ENCODE measurements at regions not wholly inside any gene's neighbourhood (a gene's known extent, or its start where the extent isn't known, plus 50 kb on each side); places are given as distances from the start of the nearest gene placed in this dataset.

- TF ChIP-seq HMGXB4 (CRISPR knock-in tag; IDR thresholded peaks at IDR 0.05; ENCODE audit: borderline replicate concordance) = no peak
These were observed 157.5 kb upstream of the ZNF536 start (continued) for GRCh38 chr19:30214651-30215051.

- Histone ChIP-seq H3K4me1 (no peaks in the 10 kb centered on the region), H3K4me3 (no peak overlapping the region), H3K9me3 (no peaks in the 10 kb centered on the region), H3K4me2 (no peak overlapping the region), H3K27ac (no peak overlapping the region)
- no peak for ATAC-seq
- DNase-seq (ENCODE audit: low read depth in 1 of 2, low spot score in 1 of 2) = no peak
- ChIA-PET POLR2A (no interaction called here), CTCF (interaction anchor here (1.7 to 2.4 kb wide), 2 partner anchors 8 to 11 kb away, joined by 8 read pairs; no protein-coding TSS in a partner anchor)
- FAIRE-seq = peak; percentile 43
- 17% methylated on average over 3 of the region's 3 CpGs for WGBS (ENCODE audit: missing lambda C conversion rate)
- peak; percentile 11 for TF ChIP-seq ZFP36 (IDR thresholded peaks at IDR 0.05; ENCODE audit: borderline replicate concordance, partially characterized antibody)
- no peak for TF ChIP-seq KDM1A (IDR thresholded peaks at IDR 0.05; ENCODE audit: low read depth)
These were observed 156.9 kb upstream of the ZNF536 start for GRCh38 chr19:30215248-30215647.

GRCh38 chr19:30216453-30216852 lies 155.7 kb upstream of the ZNF536 start:
- ATAC-seq = no peak
- no peak overlapping the region for H3K27ac ChIP-seq
- DNase-seq (ENCODE audit: low read depth in 1 of 2, low spot score in 1 of 2) = no peak
- TF ChIP-seq NR3C1 (IDR thresholded peaks at IDR 0.05) (no peak), HOXB13 (CRISPR knock-in tag; IDR thresholded peaks at IDR 0.05; ENCODE audit: low read depth) (no peak), BHLHE40 (IDR thresholded peaks at IDR 0.05; ENCODE audit: low read depth, low read length) (no peak), MAZ (IDR thresholded peaks at IDR 0.05; ENCODE audit: borderline replicate concordance, low read depth, low read length) (no peak), EHMT2 (IDR thresholded peaks at IDR 0.05; ENCODE audit: low read depth) (no peak), RFX5 (IDR thresholded peaks at IDR 0.05) (no peak), HDAC2 (IDR thresholded peaks at IDR 0.05) (no peak), SREBF2 (IDR thresholded peaks at IDR 0.05) (no peak), CBX2 (IDR thresholded peaks at IDR 0.05; ENCODE audit: borderline replicate concordance, low read depth) (no peak), NFE2L2 (conservative IDR thresholded peaks at IDR 0.05; ENCODE audit: low read length) (no peak), EHF (CRISPR knock-in tag; IDR thresholded peaks at IDR 0.05) (no peak), JUN (IDR thresholded peaks at IDR 0.05) (no peak), FOXS1 (CRISPR knock-in tag; IDR thresholded peaks at IDR 0.05) (no peak), ZC3H11A (IDR thresholded peaks at IDR 0.05) (no peak), SMC3 (IDR thresholded peaks at IDR 0.05) (no peak), HOXB5 (CRISPR knock-in tag; IDR thresholded peaks at IDR 0.05) (no peak)
- TF ChIP-seq, protein P1, sequence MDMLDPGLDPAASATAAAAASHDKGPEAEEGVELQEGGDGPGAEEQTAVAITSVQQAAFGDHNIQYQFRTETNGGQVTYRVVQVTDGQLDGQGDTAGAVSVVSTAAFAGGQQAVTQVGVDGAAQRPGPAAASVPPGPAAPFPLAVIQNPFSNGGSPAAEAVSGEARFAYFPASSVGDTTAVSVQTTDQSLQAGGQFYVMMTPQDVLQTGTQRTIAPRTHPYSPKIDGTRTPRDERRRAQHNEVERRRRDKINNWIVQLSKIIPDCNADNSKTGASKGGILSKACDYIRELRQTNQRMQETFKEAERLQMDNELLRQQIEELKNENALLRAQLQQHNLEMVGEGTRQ (IDR thresholded peaks at IDR 0.05) = no peak
- TF ChIP-seq, protein P2, sequence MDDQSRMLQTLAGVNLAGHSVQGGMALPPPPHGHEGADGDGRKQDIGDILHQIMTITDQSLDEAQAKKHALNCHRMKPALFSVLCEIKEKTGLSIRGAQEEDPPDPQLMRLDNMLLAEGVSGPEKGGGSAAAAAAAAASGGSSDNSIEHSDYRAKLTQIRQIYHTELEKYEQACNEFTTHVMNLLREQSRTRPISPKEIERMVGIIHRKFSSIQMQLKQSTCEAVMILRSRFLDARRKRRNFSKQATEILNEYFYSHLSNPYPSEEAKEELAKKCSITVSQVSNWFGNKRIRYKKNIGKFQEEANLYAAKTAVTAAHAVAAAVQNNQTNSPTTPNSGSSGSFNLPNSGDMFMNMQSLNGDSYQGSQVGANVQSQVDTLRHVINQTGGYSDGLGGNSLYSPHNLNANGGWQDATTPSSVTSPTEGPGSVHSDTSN (IDR thresholded peaks at IDR 0.05) = no peak
- TF ChIP-seq, protein P3, sequence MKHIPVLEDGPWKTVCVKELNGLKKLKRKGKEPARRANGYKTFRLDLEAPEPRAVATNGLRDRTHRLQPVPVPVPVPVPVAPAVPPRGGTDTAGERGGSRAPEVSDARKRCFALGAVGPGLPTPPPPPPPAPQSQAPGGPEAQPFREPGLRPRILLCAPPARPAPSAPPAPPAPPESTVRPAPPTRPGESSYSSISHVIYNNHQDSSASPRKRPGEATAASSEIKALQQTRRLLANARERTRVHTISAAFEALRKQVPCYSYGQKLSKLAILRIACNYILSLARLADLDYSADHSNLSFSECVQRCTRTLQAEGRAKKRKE (CRISPR knock-in tag; IDR thresholded peaks at IDR 0.05; ENCODE audit: low read depth) = no peak
- H3K4me3 ChIP-seq = no peak overlapping the region
- FAIRE-seq = peak; percentile 96
- H3K4me1 ChIP-seq = no peaks in the 10 kb centered on the region
- POLR2A ChIA-PET = no interaction called here
- H3K4me2 ChIP-seq = no peak overlapping the region
- CTCF ChIA-PET = interaction anchor here (2.4 kb wide), 1 partner anchor 10 kb away, joined by 8 read pairs; no protein-coding TSS in a partner anchor
- no peaks in the 10 kb centered on the region for H3K9me3 ChIP-seq
- WGBS (ENCODE audit: missing lambda C conversion rate) = 82% methylated on average over 4 of the region's 4 CpGs

Measured in A549 (cell line).